GM23248 (cell line): ENCODE measurements at regions not wholly inside any gene's neighbourhood (a gene's known extent, or its start where the extent isn't known, plus 50 kb on each side); places are given as distances from the start of the nearest gene placed in this dataset.

Experiments
- DNase-seq: peaks from one replicate; pipeline ENCODE4 v3.0.0-alpha.2; 2015
- H2AFZ ChIP-seq: fragments of 200-600 bp; sonication (generic); 2 replicates; pipeline ENCODE4 v1.6.1; 2016; ENCODE audit warnings: antibody characterized with exemption
- H3F3A ChIP-seq: fragments of 200-600 bp; sonication (generic); 2 replicates; pipeline ENCODE4 v1.6.1; 2016; ENCODE audit warnings: mild to moderate bottlenecking, antibody characterized with exemption, mixed run types; ENCODE audit not compliant: insufficient read depth
- H3K27ac ChIP-seq: fragments of 200-600 bp; sonication (generic); 2 replicates; pipeline ENCODE4 v1.5.1; 2016; ENCODE audit warnings: mild to moderate bottlenecking
- H3K27me3 ChIP-seq: fragments of 200-600 bp; sonication (generic); replicated peaks from 2 replicates; pipeline ENCODE4 v1.6.1; 2016; ENCODE audit warnings: mild to moderate bottlenecking; ENCODE audit not compliant: insufficient read depth
- H3K36me3 ChIP-seq: fragments of 200-600 bp; sonication (generic); 2 replicates; pipeline ENCODE4 v1.6.1; 2016; ENCODE audit warnings: low read depth, mild to moderate bottlenecking
- H3K4me1 ChIP-seq: fragments of 200-600 bp; sonication (generic); 2 replicates; pipeline ENCODE4 v1.6.1; 2016; ENCODE audit warnings: mild to moderate bottlenecking; ENCODE audit not compliant: insufficient read depth
- H3K4me2 ChIP-seq: fragments of 200-600 bp; sonication (generic); one replicate; pipeline ENCODE4 v1.6.1; 2016; ENCODE audit warnings: mild to moderate bottlenecking; ENCODE audit not compliant: unreplicated experiment
- H3K4me3 ChIP-seq: fragments of 200-600 bp; sonication (generic); 2 replicates; pipeline ENCODE4 v1.5.1; 2016; ENCODE audit warnings: mild to moderate bottlenecking
- H3K79me2 ChIP-seq: fragments of 200-600 bp; sonication (generic); 2 replicates; pipeline ENCODE4 v1.6.1; 2016; ENCODE audit warnings: mild to moderate bottlenecking; ENCODE audit not compliant: insufficient read depth
- H3K9ac ChIP-seq: fragments of 200-600 bp; sonication (generic); 2 replicates; pipeline ENCODE4 v1.6.1; 2016; ENCODE audit warnings: mild to moderate bottlenecking
- H3K9me2 ChIP-seq: fragments of 200-600 bp; sonication (generic); 2 replicates; pipeline ENCODE4 v1.6.1; 2016; ENCODE audit warnings: mixed run types, mild to moderate bottlenecking, moderate library complexity; ENCODE audit not compliant: insufficient read depth
- H3K9me3 ChIP-seq: fragments of 200-600 bp; sonication (generic); one replicate; pipeline ENCODE4 v1.6.1; 2017; ENCODE audit warnings: low read depth
- H4K20me1 ChIP-seq: fragments of 200-600 bp; sonication (generic); 2 replicates; pipeline ENCODE4 v1.6.0; 2016; ENCODE audit not compliant: insufficient read depth
- EZH2 ChIP-seq: fragments of 200-600 bp; sonication (generic); IDR thresholded peaks from 2 replicates; pipeline ENCODE4 v1.6.1; 2018; ENCODE audit warnings: antibody characterized with exemption, mild to moderate bottlenecking; ENCODE audit not compliant: insufficient read depth, poor library complexity, severe bottlenecking
- EZH2phosphoT487 ChIP-seq: fragments of 200-600 bp; sonication (generic); IDR thresholded peaks from 2 replicates; pipeline ENCODE4 v1.6.1; 2018; ENCODE audit warnings: antibody characterized with exemption, moderate library complexity, mild to moderate bottlenecking, low read depth; ENCODE audit not compliant: insufficient read depth
- WGBS, 2 experiments: methylation state at CpG; one replicate each; pipeline ENCODE4 v1.1.6; 2015 to 2017; ENCODE audit warnings: low lambda C conversion rate in 2 of 2, low coverage in 1 of 2; ENCODE audit errors: missing lambda C conversion rate in 2 of 2; 5-methylcytosine and 5-hydroxymethylcytosine counted together
- in situ Hi-C: fragments of 300-500 bp; cut with MboI; formaldehyde crosslinking; loops from 2 replicates; pipeline ENCODE4 v1.15.0; 2020

DNA sequence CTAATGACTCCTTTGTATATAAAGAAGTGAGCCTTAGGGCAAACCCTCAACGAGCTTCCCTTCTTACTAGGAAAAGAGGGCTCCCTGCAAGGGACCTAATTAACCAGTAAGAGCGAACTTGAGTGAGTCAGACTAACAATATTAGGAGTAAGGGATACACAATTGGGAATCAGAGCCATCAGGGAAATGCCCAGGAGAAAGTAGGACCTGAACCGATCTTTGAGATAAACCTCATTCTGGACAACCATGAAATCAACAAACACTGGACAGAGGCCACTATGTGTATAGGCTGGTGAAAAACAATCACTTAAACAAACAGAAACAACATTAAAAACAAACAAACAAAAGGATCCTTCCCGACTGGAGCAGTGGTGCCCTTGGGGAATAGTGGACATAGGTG lies 120.8 kb downstream of the EDN1 start:
- H3K4me2 ChIP-seq, result no peak overlapping the region
- TF ChIP-seq EZH2phosphoT487 (no peak), EZH2 (no peak)
- WGBS, 2 experiments, result 78 to 80% methylated on average over 4 of the region's 4 CpGs
- H3K4me1 ChIP-seq, result peaks cover 9% of the 10 kb centered on the region; the same call in 1 of the 2 replicates
- no peak overlapping the region for H3K4me3 ChIP-seq
- H2AFZ ChIP-seq, result no peak overlapping the region
- H3K27me3 ChIP-seq, result no peaks in the 10 kb centered on the region
- H3K9me3 ChIP-seq, result no peaks in the 10 kb centered on the region
- no peaks in the 10 kb centered on the region for H3F3A ChIP-seq
- H3K36me3 ChIP-seq, result no peaks in the 10 kb centered on the region
- H3K79me2 ChIP-seq, result no peaks in the 10 kb centered on the region
- in situ Hi-C loops, result no loop called here
- no peak overlapping the region for H3K27ac ChIP-seq
- no peaks in the 10 kb centered on the region for H3K9me2 ChIP-seq
- DNase-seq, result no peak
- no peaks in the 10 kb centered on the region for H4K20me1 ChIP-seq
- no peak overlapping the region for H3K9ac ChIP-seq

DNA sequence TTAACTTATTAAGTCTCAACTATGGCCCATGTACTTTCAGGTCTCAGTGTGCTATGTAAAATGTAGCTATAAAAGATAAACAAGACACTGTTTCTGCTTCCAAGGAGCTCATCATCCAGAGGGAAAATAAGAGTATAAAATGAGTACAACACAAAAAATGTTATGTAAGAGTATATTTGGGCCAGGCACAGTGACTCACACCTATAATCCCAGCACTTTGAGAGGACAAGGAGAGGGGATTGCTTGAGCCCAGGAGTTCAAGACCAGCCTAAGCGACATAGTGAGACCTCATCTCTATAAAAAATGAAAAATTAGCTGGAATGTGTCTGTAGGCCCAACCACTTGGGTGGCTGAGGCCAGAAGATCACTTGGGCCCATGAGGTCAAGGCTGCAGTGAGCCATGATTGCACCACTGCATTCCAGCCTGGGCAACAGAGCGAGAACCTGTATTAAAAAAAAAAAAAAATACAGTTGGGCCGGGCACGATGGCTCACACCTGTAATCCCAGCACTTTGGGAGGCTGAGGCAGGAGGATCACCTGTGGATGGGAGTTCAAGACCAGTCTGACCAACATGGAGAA lies 124.0 kb downstream of the EDN1 start:
- H3K27ac ChIP-seq, result no peak overlapping the region
- H3K4me3 ChIP-seq, result no peak overlapping the region
- H3K4me2 ChIP-seq, result no peak overlapping the region
- H3K79me2 ChIP-seq, result no peaks in the 10 kb centered on the region
- no peaks in the 10 kb centered on the region for H3K27me3 ChIP-seq
- H3K9ac ChIP-seq, result no peak overlapping the region
- no peaks in the 10 kb centered on the region for H4K20me1 ChIP-seq
- H3K9me3 ChIP-seq, result no peaks in the 10 kb centered on the region
- peaks cover 9% of the 10 kb centered on the region; the same call in 1 of the 2 replicates for H3K4me1 ChIP-seq
- H2AFZ ChIP-seq, result no peak overlapping the region
- in situ Hi-C loops, result no loop called here
- no peaks in the 10 kb centered on the region for H3K9me2 ChIP-seq
- WGBS, 2 experiments, result 96 to 97% methylated on average over 4 of the region's 4 CpGs
- H3K36me3 ChIP-seq, result no peaks in the 10 kb centered on the region
- peak; percentile 40 for DNase-seq
- no peaks in the 10 kb centered on the region for H3F3A ChIP-seq
- TF ChIP-seq EZH2phosphoT487 (no peak), EZH2 (no peak)

DNA sequence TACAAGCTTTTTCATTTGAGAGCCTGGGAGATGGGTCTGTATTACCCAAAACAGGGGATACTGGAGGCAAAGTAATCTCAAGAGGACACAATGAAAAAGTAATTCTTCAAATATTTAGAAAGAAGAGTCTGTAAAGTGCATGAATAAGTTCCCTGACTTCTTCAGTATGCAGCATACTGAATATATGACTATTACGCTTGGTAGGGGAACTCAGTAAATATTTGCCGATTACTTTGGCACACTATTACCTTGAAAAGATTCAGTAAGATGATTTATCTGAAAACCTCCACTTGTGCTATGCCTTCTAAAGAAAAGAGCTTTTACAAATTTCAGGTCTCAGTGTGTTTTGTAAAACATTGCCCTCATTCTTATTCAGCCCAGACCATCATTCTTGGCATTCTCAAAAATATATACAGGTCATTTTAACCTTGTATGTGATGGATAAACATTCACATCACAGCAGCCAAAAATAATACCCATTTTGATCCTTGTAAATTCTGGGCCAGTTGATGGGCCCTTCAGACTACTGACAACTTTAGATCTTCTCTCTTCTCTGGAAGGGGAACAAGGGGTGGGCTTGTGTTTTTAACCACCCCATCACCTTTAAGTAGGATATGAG lies 125.9 kb downstream of the EDN1 start:
- Histone ChIP-seq H3K36me3 (no peaks in the 10 kb centered on the region), H4K20me1 (no peaks in the 10 kb centered on the region), H3F3A (0 out of 2 replicates have a peak, but pooled peaks cover 7% of the 10 kb centered on the region), H3K4me3 (no peak overlapping the region), H3K27me3 (no peaks in the 10 kb centered on the region), H3K79me2 (no peaks in the 10 kb centered on the region), H3K9ac (no peak overlapping the region), H3K4me2 (no peak overlapping the region), H3K9me2 (no peaks in the 10 kb centered on the region), H3K9me3 (no peaks in the 10 kb centered on the region), H2AFZ (no peak overlapping the region), H3K27ac (no peak overlapping the region), H3K4me1 (peaks cover 19% of the 10 kb centered on the region)
- in situ Hi-C loops, result no loop called here
- no peak for DNase-seq
- TF ChIP-seq EZH2phosphoT487 (no peak), EZH2 (no peak)
- 88 to 95% methylated on average over 2 of the region's 2 CpGs for WGBS, 2 experiments

DNA sequence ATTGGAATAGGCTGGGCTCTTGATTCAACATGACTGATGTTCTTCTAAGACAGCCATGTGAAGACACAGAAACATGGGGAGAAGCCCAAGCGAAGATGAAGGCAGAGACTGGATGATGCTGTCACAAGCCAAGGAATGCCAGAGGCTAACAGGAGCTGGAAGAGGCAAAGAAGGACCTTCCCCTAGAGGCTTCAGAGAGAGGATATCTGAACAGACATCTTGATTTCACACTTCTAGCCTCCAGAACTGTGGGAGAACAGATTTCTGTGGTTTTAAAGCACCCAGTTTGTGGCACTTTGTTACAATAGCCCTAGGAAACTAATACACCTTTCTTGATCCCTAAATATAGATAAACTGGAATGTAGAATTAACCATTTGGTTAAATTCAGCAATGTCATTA lies 127.0 kb downstream of the EDN1 start:
- H4K20me1 ChIP-seq, result no peaks in the 10 kb centered on the region
- no peak overlapping the region for H2AFZ ChIP-seq
- TF ChIP-seq EZH2phosphoT487 (no peak), EZH2 (no peak)
- no peak for DNase-seq
- no peaks in the 10 kb centered on the region for H3K9me3 ChIP-seq
- no peak overlapping the region for H3K9ac ChIP-seq
- no peaks in the 10 kb centered on the region for H3K79me2 ChIP-seq
- H3K27me3 ChIP-seq, result no peaks in the 10 kb centered on the region
- no peak overlapping the region for H3K4me2 ChIP-seq
- no peak overlapping the region for H3K4me3 ChIP-seq
- WGBS, 2 experiments, result 96 to 100% methylated on average over 1 of the region's 1 CpG
- H3K36me3 ChIP-seq, result no peaks in the 10 kb centered on the region
- in situ Hi-C loops, result no loop called here
- H3K27ac ChIP-seq, result no peak overlapping the region
- H3K9me2 ChIP-seq, result no peaks in the 10 kb centered on the region
- H3F3A ChIP-seq, result 0 out of 2 replicates have a peak, but pooled peaks cover 8% of the 10 kb centered on the region
- peaks cover 19% of the 10 kb centered on the region for H3K4me1 ChIP-seq
